Left ventricle myocardium inferior (tissue), 1 donor: ENCODE measurements at regions not wholly inside any gene's neighbourhood (a gene's known extent, or its start where the extent isn't known, plus 50 kb on each side); places are given as distances from the start of the nearest gene placed in this dataset.

Experiments used
- DNase-seq: peaks from one replicate; pipeline ENCODE4 v3.0.0-alpha.2; 2020
- H3K27ac ChIP-seq: fragments of 200-600 bp; replicated peaks from 2 replicates; pipeline ENCODE4 v1.8.0; 2021
- H3K27me3 ChIP-seq: fragments of 200-600 bp; 2 replicates; pipeline ENCODE4 v1.8.0; 2021; ENCODE audit warnings: low read depth
- H3K36me3 ChIP-seq: fragments of 200-600 bp; 2 replicates; pipeline ENCODE4 v1.8.0; 2021
- H3K4me1 ChIP-seq: fragments of 200-600 bp; 2 replicates; pipeline ENCODE4 v1.8.0; 2021
- H3K4me3 ChIP-seq: fragments of 200-600 bp; 2 replicates; pipeline ENCODE4 v1.8.0; 2021; ENCODE audit warnings: mild to moderate bottlenecking, moderate library complexity
- H3K9me3 ChIP-seq: fragments of 200-600 bp; replicated peaks from 2 replicates; pipeline ENCODE4 v1.8.0; 2021
- CTCF ChIP-seq: fragments of 200-600 bp; IDR thresholded peaks from 2 replicates; pipeline ENCODE4 v1.8.0; 2021; ENCODE audit warnings: antibody characterized with exemption, mild to moderate bottlenecking, borderline replicate concordance
- intact Hi-C: fragments of 100-400 bp; cut with micrococcal nuclease; formaldehyde crosslinking; loops from one replicate; pipeline ENCODE4 v1.11.0; 2022
- donor health status: DM: no; HTN: yes; CAD: no; lungs with severe emphysema.

DNA sequence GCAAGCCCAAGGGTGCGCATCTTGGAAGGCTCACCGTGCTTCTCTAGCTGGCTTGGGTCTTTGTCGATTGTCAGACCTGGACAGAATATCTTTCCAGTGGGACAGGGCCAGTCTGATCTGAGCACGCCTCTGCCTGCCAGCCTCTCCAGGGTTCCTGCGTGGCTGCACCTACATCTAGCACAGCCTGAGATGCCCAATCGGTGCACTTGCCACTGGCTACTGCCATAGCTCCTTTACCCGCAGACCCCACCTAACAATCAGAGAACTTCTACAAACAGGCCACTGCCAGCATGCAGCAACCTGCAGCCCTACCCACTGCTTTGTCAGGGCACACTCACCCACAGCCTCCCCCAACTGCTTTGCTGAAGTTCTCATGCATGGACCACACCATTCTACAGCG lies 56.7 kb upstream of the PHACTR3 start:
- H3K27ac ChIP-seq, result no peak overlapping the region
- no peak for TF ChIP-seq CTCF
- H3K9me3 ChIP-seq, result no peaks in the 10 kb centered on the region
- no peak overlapping the region for H3K4me3 ChIP-seq
- intact Hi-C loops, result no loop called here
- DNase-seq, result no peak
- no peaks in the 10 kb centered on the region for H3K4me1 ChIP-seq
- H3K36me3 ChIP-seq, result no peaks in the 10 kb centered on the region
- H3K27me3 ChIP-seq, result peaks cover 70% of the 10 kb centered on the region
